ENCODE measurements at regions not wholly inside any gene's neighbourhood (a gene's known extent, or its start where the extent isn't known, plus 50 kb on each side); places are given as distances from the start of the nearest gene placed in this dataset.
"Not testable (repeated sequence)": the region's sequence is repeated elsewhere in the genome, so short reads cannot be mapped to it uniquely, and the experiment has no call there.

DNA sequence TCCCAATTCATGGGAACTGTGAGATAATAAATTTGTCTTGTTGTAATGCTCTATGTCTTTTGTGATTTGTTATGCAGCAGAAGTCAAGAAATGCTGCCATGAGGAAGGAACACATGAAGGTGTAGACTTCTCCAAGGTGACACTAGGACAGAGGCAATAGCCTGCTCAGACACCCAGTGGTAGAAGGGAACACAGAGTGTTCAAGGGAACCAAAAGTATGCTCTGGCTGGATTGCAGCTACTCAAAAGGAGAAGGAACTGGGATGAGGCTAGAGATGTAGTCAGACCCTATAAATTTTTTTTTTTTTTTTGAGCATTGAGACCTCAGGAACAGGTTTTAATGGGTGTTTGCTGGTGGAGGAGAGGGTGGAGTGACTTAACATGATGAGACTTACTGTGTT, 232.5 kb downstream of the PARP8 start:
- in situ Hi-C loops (cut with MboI; ENCODE audit: low pct_unique_long_range_greater_than_20kb in 2 of 9, low sequenced_read_pairs in 9 of 9, unreplicated experiment in 9 of 9), result no loop called here
- no peak overlapping the region for H3K4me3 ChIP-seq
- peaks cover 0 to 7% of the 10 kb centered on the region in 2 donors for H3K4me1 ChIP-seq (replicated peaks in 1 of 2)
- H3K27ac ChIP-seq, result no peak overlapping the region
- no peak for ATAC-seq (replicated peaks in 6 of 8)

DNA sequence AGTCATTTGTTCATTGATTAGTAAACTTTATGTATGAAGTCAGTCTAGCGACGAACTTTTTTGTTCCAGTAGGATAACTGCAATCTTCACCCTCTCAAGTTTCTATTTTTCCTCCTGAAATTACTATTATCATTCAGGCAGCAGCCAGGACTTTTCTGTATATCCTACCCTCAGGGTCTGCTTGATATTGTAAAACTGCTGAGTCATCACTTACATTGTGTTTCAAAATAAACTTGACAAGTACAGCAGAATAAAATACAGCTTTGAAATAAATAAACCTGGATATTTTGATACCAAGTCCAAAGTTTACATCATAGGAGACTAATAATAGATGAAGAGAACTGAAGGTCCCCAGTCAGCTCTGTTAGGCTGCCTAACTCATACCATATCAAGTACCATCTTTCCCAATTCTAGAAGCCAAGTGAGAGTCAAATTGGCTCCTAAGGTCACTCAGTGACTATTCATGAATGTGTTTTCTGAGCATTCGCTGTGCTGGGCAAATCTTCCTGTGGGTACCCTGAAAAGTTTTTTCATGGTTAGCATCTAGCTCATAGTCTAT, 234.6 kb downstream of the PARP8 start:
- 16 to 97% (median 76%) methylated on average over 2 to 3 of the region's 3 CpGs for WGBS, 10 experiments
- no peak overlapping the region for H3K4me3 ChIP-seq
- in situ Hi-C loops (cut with MboI; ENCODE audit: low pct_unique_long_range_greater_than_20kb in 2 of 9, low sequenced_read_pairs in 9 of 9, unreplicated experiment in 9 of 9), result no loop called here
- H3K27ac ChIP-seq, result no peak overlapping the region
- no peak for ATAC-seq (replicated peaks in 6 of 8)
- H3K4me1 ChIP-seq (replicated peaks in 1 of 2), result peaks cover 0 to 7% of the 10 kb centered on the region in 2 donors

DNA sequence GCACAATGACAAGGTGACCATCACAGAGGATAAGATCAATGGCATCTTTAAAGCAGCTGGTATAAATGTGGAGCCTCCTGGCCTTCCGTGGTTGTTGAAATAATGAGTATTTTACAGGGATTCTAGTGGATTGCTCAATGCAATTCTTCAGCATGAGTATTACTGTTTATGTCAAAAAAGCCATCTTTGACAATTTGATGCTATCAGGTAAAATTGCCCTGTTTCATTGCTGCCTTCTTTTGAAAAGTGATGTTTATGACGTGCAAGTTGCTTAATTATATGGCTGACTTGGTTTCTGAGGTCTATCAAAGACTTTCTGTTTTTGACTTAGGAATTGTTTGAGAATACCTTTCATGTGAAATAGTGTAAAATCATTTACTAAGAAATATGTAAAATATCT, 237.2 kb downstream of the PARP8 start:
- peaks cover 0 to 7% of the 10 kb centered on the region in 2 donors for H3K4me1 ChIP-seq (replicated peaks in 1 of 2)
- H3K4me3 ChIP-seq, result no peak overlapping the region
- H3K27ac ChIP-seq, result no peak overlapping the region
- ATAC-seq (replicated peaks in 6 of 8), result no peak
- in situ Hi-C loops (cut with MboI; ENCODE audit: low pct_unique_long_range_greater_than_20kb in 2 of 9, low sequenced_read_pairs in 9 of 9, unreplicated experiment in 9 of 9), result no loop called here
- WGBS, 10 experiments, result 0 to 100% (median 89%) methylated on average over 1 to 2 of the region's 2 CpGs

DNA sequence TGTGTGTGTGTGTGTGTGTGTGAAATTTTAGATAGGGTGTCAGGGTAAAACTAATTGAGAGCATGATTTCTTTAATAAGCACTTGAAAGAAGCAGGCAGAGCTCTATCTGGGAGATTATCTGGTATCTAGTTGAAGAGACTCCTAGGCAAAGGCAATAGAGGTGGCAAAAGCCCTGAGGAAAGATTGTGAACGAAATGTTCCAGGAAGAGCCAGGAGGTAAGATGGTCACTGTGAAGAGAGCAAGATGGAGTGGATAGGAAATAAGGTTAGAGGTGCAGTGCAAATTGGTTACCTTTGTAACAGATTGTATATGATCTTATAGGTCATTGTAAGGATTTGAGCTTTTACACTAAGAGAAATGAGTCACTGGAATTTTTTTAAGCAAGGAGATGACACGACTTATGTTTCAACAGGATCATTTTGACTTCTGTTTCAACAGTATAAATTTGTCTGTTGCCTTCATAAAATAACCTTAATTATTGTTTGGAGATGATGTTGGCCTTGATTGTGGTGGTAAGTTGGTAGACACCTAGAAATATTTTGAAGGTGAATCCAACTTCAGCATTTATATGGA, 239.6 kb downstream of the PARP8 start:
- no peak overlapping the region for H3K27ac ChIP-seq
- ATAC-seq (replicated peaks in 6 of 8), result no peak
- peaks cover 0 to 2% of the 10 kb centered on the region in 2 donors for H3K4me1 ChIP-seq (replicated peaks in 1 of 2)
- 13 to 89% (median 57%) methylated on average over 1 to 2 of the region's 2 CpGs; no CpG with 5 or more reads in 2 of the 10 experiments for WGBS, 10 experiments
- no peak overlapping the region for H3K4me3 ChIP-seq
- in situ Hi-C loops (cut with MboI; ENCODE audit: low pct_unique_long_range_greater_than_20kb in 2 of 9, low sequenced_read_pairs in 9 of 9, unreplicated experiment in 9 of 9), result no loop called here

DNA sequence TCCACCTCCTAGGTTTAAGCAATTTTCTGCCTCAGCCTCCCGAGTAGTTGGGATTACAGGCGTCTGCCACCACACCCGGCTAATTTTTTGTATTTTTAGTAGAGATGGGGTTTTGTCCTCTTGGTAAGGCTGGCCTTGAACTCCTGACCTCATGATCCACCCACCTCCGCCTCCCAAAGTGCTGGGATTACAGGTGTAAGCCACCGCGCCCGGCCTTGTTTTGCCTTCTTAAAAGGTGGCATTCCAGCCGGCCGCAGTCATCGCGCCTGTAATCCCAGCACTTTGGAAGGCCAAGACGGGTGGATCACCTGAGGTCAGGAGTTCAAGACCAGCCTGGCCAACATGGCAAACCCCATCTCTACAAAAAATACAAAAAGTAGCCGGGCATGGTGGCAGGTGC, 253.7 kb downstream of the PARP8 start:
- in situ Hi-C loops (cut with MboI; ENCODE audit: low pct_unique_long_range_greater_than_20kb in 2 of 9, low sequenced_read_pairs in 9 of 9, unreplicated experiment in 9 of 9); H3K4me3 ChIP-seq; H3K4me1 ChIP-seq (replicated peaks in 1 of 2); ATAC-seq (replicated peaks in 6 of 8); H3K27ac ChIP-seq: not testable (repeated sequence)
- WGBS, 10 experiments, result 20 to 100% (median 83%) methylated on average over 1 to 9 of the region's 13 CpGs; no CpG with 5 or more reads in 2 of the 10 experiments

DNA sequence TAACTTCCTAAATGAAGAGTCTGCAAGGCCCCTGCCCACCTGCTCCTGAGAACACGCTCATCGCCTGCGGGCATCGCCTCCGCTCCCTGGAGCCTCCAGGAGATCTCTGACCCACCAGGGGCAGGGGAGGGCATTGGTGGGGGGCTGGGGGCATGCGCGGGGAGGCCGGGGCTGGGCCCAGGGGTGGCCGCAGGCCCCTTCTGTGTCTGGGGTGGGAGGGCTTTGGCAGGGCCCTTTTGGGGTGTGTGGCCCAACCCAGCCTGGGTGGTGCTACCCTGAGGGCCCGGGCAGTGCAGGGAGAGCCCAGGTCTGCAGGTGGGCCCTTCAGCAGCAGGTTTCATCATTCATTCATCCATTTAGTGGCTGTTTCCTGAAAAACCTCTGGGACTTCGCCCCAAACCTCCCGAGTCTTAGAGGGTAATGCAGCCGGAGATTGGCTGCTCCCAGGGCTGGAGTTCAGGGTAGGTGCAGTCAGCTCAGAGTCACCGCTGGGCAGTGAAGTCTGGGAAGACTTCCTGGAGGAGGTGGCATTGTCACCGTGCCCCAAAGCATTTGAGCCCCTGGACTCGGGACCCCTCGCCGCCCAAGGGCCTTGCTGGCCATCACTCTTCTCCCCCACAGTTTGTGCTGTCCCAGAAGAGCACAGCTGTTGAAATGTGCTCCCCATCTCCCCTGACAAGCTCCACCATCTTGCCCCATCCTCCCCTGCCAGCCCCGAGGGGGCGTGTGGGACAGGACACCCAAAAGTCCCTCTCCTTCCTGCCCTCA, 255.1 kb downstream of the PARP8 start:
- in situ Hi-C loops (cut with MboI; ENCODE audit: low pct_unique_long_range_greater_than_20kb in 2 of 9, low sequenced_read_pairs in 9 of 9, unreplicated experiment in 9 of 9), result no loop called here
- H3K27ac ChIP-seq, result no peak overlapping the region
- WGBS, 10 experiments, result 90 to 100% methylated on average over 2 to 5 of the region's 20 CpGs; no CpG with 5 or more reads in 8 of the 10 experiments
- H3K4me3 ChIP-seq, result no peak overlapping the region
- H3K4me1 ChIP-seq (replicated peaks in 1 of 2), result no peaks in the 10 kb centered on the region
- no peak for ATAC-seq (replicated peaks in 6 of 8)

DNA sequence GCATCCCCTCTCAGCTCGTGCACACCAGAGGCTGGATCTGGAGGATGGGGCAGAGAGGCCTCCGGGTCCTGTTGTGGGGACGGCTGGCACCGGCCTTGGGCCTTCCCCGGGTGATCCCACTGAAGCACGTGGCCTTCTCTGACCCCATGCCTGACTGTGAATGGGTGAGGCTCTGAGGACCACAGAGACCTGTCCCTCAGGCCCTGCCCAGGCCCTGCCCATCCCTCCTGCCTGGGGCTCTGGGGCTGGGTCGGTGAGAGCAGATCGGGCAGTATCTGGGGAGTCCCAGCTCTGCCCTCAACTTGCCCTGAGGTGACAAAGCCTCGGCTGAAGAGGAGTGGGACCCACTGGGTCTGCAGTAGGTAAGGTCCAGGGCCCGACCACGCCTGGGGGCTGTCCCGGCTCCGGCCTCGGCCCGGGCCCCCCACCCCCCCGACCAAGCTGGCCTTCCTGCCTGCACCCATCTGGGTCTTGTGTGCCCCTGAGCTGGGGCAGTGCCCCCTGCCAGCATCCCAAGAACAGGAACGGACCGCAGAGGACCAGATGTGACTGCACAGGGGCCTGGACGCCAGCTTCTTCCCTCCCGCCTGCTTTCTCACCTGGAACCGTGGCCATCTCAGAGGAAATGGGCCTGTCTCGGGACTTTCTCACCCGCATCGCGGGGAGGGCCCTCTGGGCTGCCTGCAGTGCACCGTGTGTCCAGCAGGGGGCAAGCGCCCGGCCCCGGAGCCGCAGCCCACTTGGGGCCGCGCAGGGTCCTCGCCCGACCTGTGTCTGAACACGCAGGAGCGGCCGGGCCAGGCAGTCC, 255.9 kb downstream of the PARP8 start:
- in situ Hi-C loops (cut with MboI; ENCODE audit: low pct_unique_long_range_greater_than_20kb in 2 of 9, low sequenced_read_pairs in 9 of 9, unreplicated experiment in 9 of 9); H3K4me1 ChIP-seq (replicated peaks in 1 of 2); H3K4me3 ChIP-seq; H3K27ac ChIP-seq: not testable (repeated sequence)
- ATAC-seq (replicated peaks in 6 of 8), result peak in 1 of 8 experiments; percentile 46
- 94% methylated on average over 7 of the region's 37 CpGs; no CpG with 5 or more reads in 9 of the 10 experiments for WGBS, 10 experiments

DNA sequence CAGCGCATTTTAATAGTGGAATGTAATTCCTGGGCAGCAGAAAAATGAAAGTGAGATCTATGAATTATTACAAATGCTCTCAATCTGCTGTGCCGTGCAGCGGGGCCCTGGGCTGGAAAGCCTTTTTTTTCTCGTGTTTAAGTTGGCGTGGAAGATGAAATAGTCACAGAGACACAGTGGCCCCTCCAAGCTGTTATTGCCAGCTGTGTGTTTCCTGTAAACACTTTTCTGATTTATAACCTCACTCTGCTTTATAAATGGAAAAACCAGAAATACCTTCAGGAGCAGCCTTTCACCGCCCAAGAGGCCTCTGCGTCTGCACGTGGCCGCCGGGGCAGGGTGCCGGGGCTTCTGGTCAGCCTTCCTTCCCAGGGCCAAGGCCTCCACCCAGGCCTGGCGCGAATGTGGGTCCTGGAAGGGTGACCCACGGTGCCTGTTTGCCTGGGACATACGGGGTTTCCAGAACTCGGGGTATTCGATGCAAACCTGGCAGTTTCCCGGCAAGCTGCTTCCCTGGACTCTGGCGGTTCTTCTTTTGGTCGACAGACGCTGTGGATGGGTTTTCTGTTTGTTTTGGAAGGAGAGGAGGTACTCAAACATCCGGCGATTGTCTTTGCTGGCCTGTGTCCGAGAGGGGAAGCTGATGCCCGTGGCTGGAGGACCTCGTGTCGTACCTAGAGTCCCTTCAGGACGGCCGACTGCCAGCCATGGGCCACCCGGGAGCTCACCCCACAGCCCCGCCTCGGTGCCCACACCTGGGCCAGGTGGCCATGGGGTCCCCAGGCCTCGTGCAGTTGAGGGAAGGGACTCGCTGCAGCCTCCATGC, 256.7 kb downstream of the PARP8 start:
- H3K4me1 ChIP-seq (replicated peaks in 1 of 2), result no peaks in the 10 kb centered on the region
- in situ Hi-C loops (cut with MboI; ENCODE audit: low pct_unique_long_range_greater_than_20kb in 2 of 9, low sequenced_read_pairs in 9 of 9, unreplicated experiment in 9 of 9), result no loop called here
- no peak overlapping the region for H3K4me3 ChIP-seq
- no peak for ATAC-seq (replicated peaks in 6 of 8)
- WGBS, 10 experiments, result 26 to 98% (median 92%) methylated on average over 2 to 17 of the region's 34 CpGs; no CpG with 5 or more reads in 2 of the 10 experiments
- no peak overlapping the region for H3K27ac ChIP-seq

DNA sequence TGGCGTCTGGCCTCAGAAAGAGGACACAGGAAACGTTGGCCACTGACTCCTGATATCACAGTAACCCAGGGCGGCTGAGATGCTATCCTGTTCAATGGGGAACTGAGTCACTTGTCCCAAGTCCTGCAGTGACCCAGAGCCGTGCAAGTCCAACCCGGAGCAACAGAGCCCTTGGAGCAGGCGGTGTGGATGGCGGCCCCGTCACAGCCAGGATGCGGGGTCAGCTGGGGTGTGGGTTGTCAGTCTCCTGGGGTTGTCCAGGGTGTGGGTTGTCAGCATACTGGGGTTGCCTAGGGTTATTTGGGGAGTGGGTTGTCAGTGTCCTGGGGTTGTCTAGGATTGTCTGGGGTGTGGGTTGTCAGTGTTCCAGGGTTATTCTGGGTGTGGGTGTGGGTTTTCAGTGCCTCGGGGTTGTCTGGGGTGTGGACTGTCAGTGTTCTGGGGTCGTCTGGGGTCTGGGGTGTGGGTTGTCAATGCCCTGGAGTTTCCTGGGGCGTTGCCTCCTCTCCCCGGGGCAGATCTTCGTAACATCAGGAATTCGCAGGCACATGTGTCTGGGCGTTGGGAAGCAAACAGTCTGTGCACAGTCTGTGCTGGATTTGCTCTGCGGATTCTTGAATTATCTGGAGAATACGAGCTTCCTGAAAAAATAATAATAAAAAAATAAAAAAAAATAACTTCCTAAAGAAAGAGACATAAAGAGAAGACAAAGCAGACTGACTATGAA, 257.5 kb downstream of the PARP8 start:
- 2 to 100% (median 85%) methylated on average over 1 to 8 of the region's 18 CpGs for WGBS, 10 experiments
- no peak overlapping the region for H3K4me3 ChIP-seq
- ATAC-seq (replicated peaks in 6 of 8), result peak in 2 of 8 experiments; percentile 56 to 63
- no peak overlapping the region for H3K27ac ChIP-seq
- in situ Hi-C loops (cut with MboI; ENCODE audit: low pct_unique_long_range_greater_than_20kb in 2 of 9, low sequenced_read_pairs in 9 of 9, unreplicated experiment in 9 of 9), result no loop called here
- H3K4me1 ChIP-seq (replicated peaks in 1 of 2), result peaks cover 0 to 4% of the 10 kb centered on the region in 2 donors

DNA sequence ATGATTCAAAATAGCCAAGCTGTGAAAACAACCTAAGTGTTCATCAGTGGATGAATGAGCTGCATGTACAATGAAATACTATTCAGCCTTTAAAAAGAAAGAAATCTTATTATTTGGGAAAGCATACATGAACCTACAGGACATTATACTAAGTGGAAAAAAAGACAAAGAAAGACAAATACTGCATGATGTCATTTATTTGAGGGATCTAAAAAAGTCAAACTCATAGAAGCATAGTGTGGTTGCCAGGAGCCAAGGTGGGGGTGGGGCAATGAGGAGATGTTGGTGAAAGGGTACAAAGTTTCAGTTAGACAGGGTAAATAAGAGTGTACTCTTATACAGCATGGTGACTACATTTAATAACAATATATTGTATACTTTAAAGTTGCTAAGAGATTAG, 261.5 kb downstream of the PARP8 start:
- no peak overlapping the region for H3K27ac ChIP-seq
- ATAC-seq (replicated peaks in 6 of 8), result peak in 1 of 8 experiments; percentile 56
- H3K4me3 ChIP-seq, result no peak overlapping the region
- H3K4me1 ChIP-seq (replicated peaks in 1 of 2), result peaks cover 6 to 11% of the 10 kb centered on the region in 2 donors
- in situ Hi-C loops (cut with MboI; ENCODE audit: low pct_unique_long_range_greater_than_20kb in 2 of 9, low sequenced_read_pairs in 9 of 9, unreplicated experiment in 9 of 9), result no loop called here

DNA sequence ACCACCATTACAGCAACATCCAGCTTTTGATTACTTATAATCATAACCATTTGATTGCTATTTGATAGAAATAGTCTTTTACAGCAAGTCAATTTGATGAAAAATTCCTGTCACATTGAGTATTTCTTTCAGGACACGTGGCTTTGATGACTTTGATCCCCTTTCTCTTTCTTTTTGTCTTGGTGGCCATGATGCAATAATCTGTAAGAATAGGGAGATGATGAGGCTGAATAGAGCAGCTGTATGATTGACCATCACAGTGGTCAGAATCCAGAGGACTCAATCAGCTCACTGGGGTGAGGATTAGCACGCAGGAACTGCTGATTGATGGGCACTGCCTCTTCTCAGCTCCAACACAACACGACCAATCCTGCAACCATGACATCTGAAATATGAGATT, 262.7 kb downstream of the PARP8 start:
- ATAC-seq (replicated peaks in 6 of 8), result peak in 5 of 8 experiments; percentile 72 to 100 (median 86)
- Histone ChIP-seq H3K4me3 (no peak overlapping the region), H3K4me1 (replicated peaks in 1 of 2) (peaks cover 6 to 11% of the 10 kb centered on the region in 2 donors), H3K27ac (peak overlapping the region in 1 of 2 donors; percentile 42)
- in situ Hi-C loops (cut with MboI; ENCODE audit: low pct_unique_long_range_greater_than_20kb in 2 of 9, low sequenced_read_pairs in 9 of 9, unreplicated experiment in 9 of 9), result no loop called here
- WGBS, 10 experiments, result 9 to 43% (median 28%) methylated on average over 1 to 3 of the region's 3 CpGs; no CpG with 5 or more reads in 1 of the 10 experiments

DNA sequence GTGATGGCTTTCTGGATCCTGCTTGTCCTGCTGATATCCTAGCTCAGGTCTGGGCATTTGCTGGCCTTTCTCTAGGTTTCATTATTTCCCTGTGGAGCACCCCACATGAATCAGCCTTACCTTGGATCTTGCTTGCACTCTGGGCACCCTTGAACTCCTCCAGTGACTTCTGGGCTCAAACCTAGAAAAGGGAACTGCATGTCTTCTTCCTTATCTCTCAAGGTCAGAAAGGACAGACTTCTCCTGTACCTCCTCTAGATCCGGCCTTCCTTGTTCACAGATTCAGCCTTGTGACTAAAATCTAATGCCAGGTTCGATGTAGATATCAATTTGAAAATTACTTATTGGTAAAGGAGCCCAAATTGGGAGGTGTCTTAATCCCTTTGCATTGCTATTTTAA, 267.9 kb downstream of the PARP8 start:
- no peak for ATAC-seq (replicated peaks in 6 of 8)
- Histone ChIP-seq H3K4me3 (no peak overlapping the region), H3K27ac (no peak overlapping the region), H3K4me1 (replicated peaks in 1 of 2) (peaks cover 2 to 3% of the 10 kb centered on the region in 2 donors)
- in situ Hi-C loops (cut with MboI; ENCODE audit: low pct_unique_long_range_greater_than_20kb in 2 of 9, low sequenced_read_pairs in 9 of 9, unreplicated experiment in 9 of 9), result no loop called here
- 0 to 90% (median 64%) methylated on average over 2 of the region's 2 CpGs; no CpG with 5 or more reads in 5 of the 10 experiments for WGBS, 10 experiments

All from motor neuron (in vitro differentiated cells).